NB4 (cell line): ENCODE measurements at regions not wholly inside any gene's neighbourhood (a gene's known extent, or its start where the extent isn't known, plus 50 kb on each side); places are given as distances from the start of the nearest gene placed in this dataset.

Experiments
- MAX ChIP-seq: IDR thresholded peaks from 2 replicates; pipeline ENCODE4 v1.6.1; 2011; ENCODE audit warnings: low read depth, low read length
- MYC ChIP-seq: IDR thresholded peaks from 2 replicates; pipeline ENCODE4 v1.6.1; 2011; ENCODE audit warnings: low read depth, low read length
- POLR2A ChIP-seq: IDR thresholded peaks from 2 replicates; pipeline ENCODE4 v1.6.1; 2011; ENCODE audit warnings: mild to moderate bottlenecking; ENCODE audit not compliant: insufficient read length; ENCODE audit errors: extremely low read depth
- TF ChIP-seq, protein P1 (sequence below): IDR thresholded peaks from one replicate; pipeline ENCODE4 v1.5.1; 2012; ENCODE audit warnings: low read depth, low read length

DNA sequence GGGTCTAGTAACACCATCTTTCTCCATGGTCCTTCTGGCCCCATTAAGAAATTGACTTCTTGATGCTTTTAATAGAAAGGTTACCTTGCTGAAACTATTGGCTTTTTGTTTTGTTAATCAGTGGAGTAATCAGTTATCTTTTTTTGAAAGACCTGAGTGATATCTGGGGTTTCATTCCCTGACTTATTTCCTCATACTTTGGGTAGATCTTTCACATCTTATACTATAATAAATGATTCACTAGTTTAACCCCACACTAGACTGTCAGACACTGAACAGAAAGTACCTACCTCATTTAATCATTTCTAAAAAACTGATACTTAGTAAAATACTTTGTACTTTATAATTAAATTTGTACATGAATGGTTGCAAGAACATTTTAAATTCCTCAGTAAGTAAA lies 1021.1 kb downstream of the STIM2 start:
- TF ChIP-seq, protein P1, sequence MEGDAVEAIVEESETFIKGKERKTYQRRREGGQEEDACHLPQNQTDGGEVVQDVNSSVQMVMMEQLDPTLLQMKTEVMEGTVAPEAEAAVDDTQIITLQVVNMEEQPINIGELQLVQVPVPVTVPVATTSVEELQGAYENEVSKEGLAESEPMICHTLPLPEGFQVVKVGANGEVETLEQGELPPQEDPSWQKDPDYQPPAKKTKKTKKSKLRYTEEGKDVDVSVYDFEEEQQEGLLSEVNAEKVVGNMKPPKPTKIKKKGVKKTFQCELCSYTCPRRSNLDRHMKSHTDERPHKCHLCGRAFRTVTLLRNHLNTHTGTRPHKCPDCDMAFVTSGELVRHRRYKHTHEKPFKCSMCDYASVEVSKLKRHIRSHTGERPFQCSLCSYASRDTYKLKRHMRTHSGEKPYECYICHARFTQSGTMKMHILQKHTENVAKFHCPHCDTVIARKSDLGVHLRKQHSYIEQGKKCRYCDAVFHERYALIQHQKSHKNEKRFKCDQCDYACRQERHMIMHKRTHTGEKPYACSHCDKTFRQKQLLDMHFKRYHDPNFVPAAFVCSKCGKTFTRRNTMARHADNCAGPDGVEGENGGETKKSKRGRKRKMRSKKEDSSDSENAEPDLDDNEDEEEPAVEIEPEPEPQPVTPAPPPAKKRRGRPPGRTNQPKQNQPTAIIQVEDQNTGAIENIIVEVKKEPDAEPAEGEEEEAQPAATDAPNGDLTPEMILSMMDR, result no peak
- TF ChIP-seq POLR2A (no peak), MAX (no peak), MYC (no peak)
